ENCODE measurements at regions not wholly inside any gene's neighbourhood (a gene's known extent, or its start where the extent isn't known, plus 50 kb on each side); places are given as distances from the start of the nearest gene placed in this dataset.

DNA sequence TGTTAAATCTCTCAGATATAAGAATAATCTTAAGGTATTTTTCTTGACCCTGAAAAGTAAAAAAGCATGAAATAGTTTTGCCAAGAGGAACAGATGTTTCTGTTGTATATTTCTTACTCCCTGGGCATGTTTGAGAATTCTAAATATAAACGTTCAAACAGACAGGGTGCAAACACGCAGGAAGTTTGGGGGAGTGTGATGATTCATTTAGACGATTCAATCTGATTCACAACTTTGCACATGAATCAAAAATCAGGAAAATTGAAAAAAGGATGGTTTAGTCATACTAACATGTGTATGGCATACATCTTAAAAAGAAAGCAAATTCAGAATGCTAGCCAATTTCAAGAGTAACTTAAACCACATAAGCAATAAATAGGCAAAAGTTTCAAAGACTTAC lies 340.3 kb upstream of the GRID2 start:
- TF ChIP-seq, protein P1, sequence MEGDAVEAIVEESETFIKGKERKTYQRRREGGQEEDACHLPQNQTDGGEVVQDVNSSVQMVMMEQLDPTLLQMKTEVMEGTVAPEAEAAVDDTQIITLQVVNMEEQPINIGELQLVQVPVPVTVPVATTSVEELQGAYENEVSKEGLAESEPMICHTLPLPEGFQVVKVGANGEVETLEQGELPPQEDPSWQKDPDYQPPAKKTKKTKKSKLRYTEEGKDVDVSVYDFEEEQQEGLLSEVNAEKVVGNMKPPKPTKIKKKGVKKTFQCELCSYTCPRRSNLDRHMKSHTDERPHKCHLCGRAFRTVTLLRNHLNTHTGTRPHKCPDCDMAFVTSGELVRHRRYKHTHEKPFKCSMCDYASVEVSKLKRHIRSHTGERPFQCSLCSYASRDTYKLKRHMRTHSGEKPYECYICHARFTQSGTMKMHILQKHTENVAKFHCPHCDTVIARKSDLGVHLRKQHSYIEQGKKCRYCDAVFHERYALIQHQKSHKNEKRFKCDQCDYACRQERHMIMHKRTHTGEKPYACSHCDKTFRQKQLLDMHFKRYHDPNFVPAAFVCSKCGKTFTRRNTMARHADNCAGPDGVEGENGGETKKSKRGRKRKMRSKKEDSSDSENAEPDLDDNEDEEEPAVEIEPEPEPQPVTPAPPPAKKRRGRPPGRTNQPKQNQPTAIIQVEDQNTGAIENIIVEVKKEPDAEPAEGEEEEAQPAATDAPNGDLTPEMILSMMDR (IDR thresholded peaks at IDR 0.05): no peak
- TF ChIP-seq ZFX (IDR thresholded peaks at IDR 0.05; ENCODE audit: borderline replicate concordance): no peak

All from 22Rv1 (cell line).